ENCODE measurements at regions not wholly inside any gene's neighbourhood (a gene's known extent, or its start where the extent isn't known, plus 50 kb on each side); places are given as distances from the start of the nearest gene placed in this dataset.

DNA sequence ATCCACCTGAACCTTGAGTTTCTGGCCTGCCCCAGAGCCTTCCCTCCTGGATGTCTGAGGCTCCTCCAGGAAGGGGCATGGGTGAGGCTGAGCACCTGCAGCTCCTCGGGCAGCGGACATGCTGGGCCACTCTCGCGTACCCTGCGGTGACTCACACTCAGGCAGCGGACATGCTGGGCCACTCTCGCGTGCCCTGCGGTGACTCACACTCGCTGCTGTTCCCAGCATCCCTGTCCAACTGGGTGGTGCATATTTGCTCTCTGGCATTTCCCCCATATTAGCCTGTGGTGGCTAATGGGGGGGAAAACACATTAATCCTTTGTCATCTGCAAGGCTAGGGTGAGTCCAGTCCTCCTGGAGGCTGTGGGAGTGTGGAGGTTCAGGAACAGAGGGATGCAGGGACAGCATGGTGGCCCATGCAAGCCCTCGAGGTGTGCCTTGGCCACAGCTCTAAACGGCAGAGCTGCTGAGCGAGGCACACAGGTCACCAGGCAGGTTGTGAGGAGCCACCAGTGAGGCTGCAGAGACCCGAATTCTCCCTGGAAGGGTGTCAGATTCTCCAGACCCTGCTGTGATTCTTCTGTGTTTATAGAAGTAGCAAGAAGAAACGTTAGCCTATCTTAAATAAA, 728.1 kb downstream of the BRD1 start:
- H3K4me1 ChIP-seq (ENCODE audit: control insufficient read depth in 1 of 2, insufficient read depth in 2 of 2, low read length in 2 of 2): peaks cover 8 to 13% of the 10 kb centered on the region in 2 experiments
- no peaks in the 10 kb centered on the region for H3K9me3 ChIP-seq (ENCODE audit: control insufficient read depth in 1 of 2, insufficient read depth in 1 of 2, low read depth in 1 of 2, low read length in 2 of 2)
- no peaks in the 10 kb centered on the region for H3K36me3 ChIP-seq (ENCODE audit: control insufficient read depth in 1 of 2, insufficient read depth in 2 of 2, low read length in 2 of 2)
- peak; percentile 45 for DNase-seq (ENCODE audit: low read depth, low spot score)
- H3K4me2 ChIP-seq (ENCODE audit: low read length): peak overlapping the region; percentile 63
- intact Hi-C loops (cut with micrococcal nuclease): no loop called here
- no peaks in the 10 kb centered on the region for H4K20me1 ChIP-seq (ENCODE audit: insufficient read depth)
- TF ChIP-seq EZH2 (IDR thresholded peaks at IDR 0.05) (no peak), ATF3 (IDR thresholded peaks at IDR 0.05) (no peak), SP1 (IDR thresholded peaks at IDR 0.05; ENCODE audit: low read depth) (peak; percentile 52), CBX3 (IDR thresholded peaks at IDR 0.05; ENCODE audit: low read depth) (peak; percentile 69; the same call in 1 of the 2 replicates), FOSL1 (IDR thresholded peaks at IDR 0.05; ENCODE audit: low read depth) (peak; percentile 79), CEBPB (IDR thresholded peaks at IDR 0.05; ENCODE audit: low read depth) (no peak), JUND (IDR thresholded peaks at IDR 0.05) (peak; percentile 79), SIN3A (IDR thresholded peaks at IDR 0.05; ENCODE audit: low read depth) (no peak), REST (IDR thresholded peaks at IDR 0.05; ENCODE audit: low read depth) (no peak), SRF (IDR thresholded peaks at IDR 0.05; ENCODE audit: low read depth) (no peak), EZH2phosphoT487 (IDR thresholded peaks at IDR 0.05; ENCODE audit: borderline replicate concordance) (no peak), YY1 (IDR thresholded peaks at IDR 0.05; ENCODE audit: extremely low read depth, insufficient replicate concordance, low read depth, low read length) (peak; percentile 21)
- TF ChIP-seq, protein P1, sequence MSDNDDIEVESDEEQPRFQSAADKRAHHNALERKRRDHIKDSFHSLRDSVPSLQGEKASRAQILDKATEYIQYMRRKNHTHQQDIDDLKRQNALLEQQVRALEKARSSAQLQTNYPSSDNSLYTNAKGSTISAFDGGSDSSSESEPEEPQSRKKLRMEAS (IDR thresholded peaks at IDR 0.05): peak; percentile 76
- ChIA-PET RAD21 (ENCODE audit: low non-redundant PET in 1 of 2, low total read pairs in 2 of 2, uncharacterized antibody in 2 of 2, unreplicated experiment in 2 of 2) (no interaction called here), POLR2A (no interaction called here), CTCF (no interaction called here)
- peak overlapping the region in 1 of 2 experiments; percentile 22; a peak in 2 of 4 replicates for H3K4me3 ChIP-seq (replicated peaks in 1 of 2; ENCODE audit: low read depth in 1 of 2, low read length in 2 of 2)
- peak; percentile 98 for ATAC-seq
- H3K79me2 ChIP-seq (ENCODE audit: insufficient read depth, low read length): no peaks in the 10 kb centered on the region
- no peak overlapping the region for H3K9ac ChIP-seq (ENCODE audit: low read length)
- no TSS peak for BruUV-seq (replicated peaks)
- 0 out of 2 replicates have a peak, but pooled peaks cover 3% of the 10 kb centered on the region for H3K27me3 ChIP-seq (ENCODE audit: insufficient read depth, low read length)
- H3K27ac ChIP-seq (ENCODE audit: low read depth, low read length): no peak overlapping the region; the same call in 1 of the 2 replicates
- H2AFZ ChIP-seq (ENCODE audit: low read depth, low read length, poor library complexity, severe bottlenecking): peak overlapping the region; percentile 52
- H3K9me2 ChIP-seq (ENCODE audit: insufficient read depth): no peaks in the 10 kb centered on the region
